GM12891 (cell line): ENCODE measurements at regions not wholly inside any gene's neighbourhood (a gene's known extent, or its start where the extent isn't known, plus 50 kb on each side); places are given as distances from the start of the nearest gene placed in this dataset.

Experiments used
- DNase-seq: peaks from one replicate; pipeline ENCODE4 v3.0.0; 2011; ENCODE audit warnings: low spot score; ENCODE audit not compliant: insufficient read length
- FAIRE-seq: peaks from 2 replicates; lab custom pipeline; 2011; peaks lifted over from hg19 to GRCh38; lab: Jason Lieb, UNC
- PAX5 ChIP-seq: IDR thresholded peaks from 2 replicates; pipeline ENCODE4 v1.6.1; 2011; ENCODE audit warnings: low read length, moderate library complexity, mild to moderate bottlenecking; ENCODE audit not compliant: insufficient read depth, severe bottlenecking
- POLR2A ChIP-seq: IDR thresholded peaks from 2 replicates; pipeline ENCODE4 v1.6.1; 2011; ENCODE audit warnings: low read depth, low read length, control low read depth
- POLR2AphosphoS5 ChIP-seq: IDR thresholded peaks from 2 replicates; pipeline ENCODE4 v1.6.1; 2011; ENCODE audit warnings: low read depth, low read length, control low read depth
- POU2F2 ChIP-seq: IDR thresholded peaks from 2 replicates; pipeline ENCODE4 v1.6.1; 2011; ENCODE audit warnings: low read depth, mild to moderate bottlenecking, control low read depth, low read length, moderate library complexity
- SPI1 ChIP-seq: IDR thresholded peaks from 2 replicates; pipeline ENCODE4 v1.6.1; 2011; ENCODE audit warnings: low read depth, low read length, control low read depth
- TAF1 ChIP-seq: IDR thresholded peaks from 2 replicates; pipeline ENCODE4 v1.6.1; 2011; ENCODE audit warnings: low read depth, low read length, control low read depth

- TF ChIP-seq POU2F2 (no peak), POLR2AphosphoS5 (no peak)
- DNase-seq (no peak), FAIRE-seq (no peak)
These were observed 166.0 kb downstream of the AHSP start for GRCh38 chr16:31693733-31694132.

- no peak for TF ChIP-seq SPI1
- TF ChIP-seq POLR2A: no peak
- no peak for TF ChIP-seq TAF1
- TF ChIP-seq POLR2AphosphoS5: no peak
- TF ChIP-seq POU2F2: no peak
- no peak for TF ChIP-seq PAX5
- FAIRE-seq (peak; percentile 61), DNase-seq (no peak)
These were observed 166.8 kb downstream of the AHSP start for GRCh38 chr16:31694461-31694860.

- DNase-seq (no peak), FAIRE-seq (no peak)
- TF ChIP-seq POU2F2: no peak
- TF ChIP-seq SPI1: peak; percentile 27
These were observed 168.0 kb downstream of the AHSP start for GRCh38 chr16:31695667-31696066.

GRCh38 chr16:31696968-31697743 is 169.5 kb downstream of the AHSP start:
- no peak for DNase-seq
- no peak for FAIRE-seq
- TF ChIP-seq SPI1: no peak
- TF ChIP-seq PAX5: no peak
- no peak for TF ChIP-seq POLR2AphosphoS5
- no peak for TF ChIP-seq POU2F2
- no peak for TF ChIP-seq TAF1
- TF ChIP-seq POLR2A: no peak

GRCh38 chr16:31697744-31698125 is 170.0 kb downstream of the AHSP start:
- FAIRE-seq (no peak), DNase-seq (no peak)
- TF ChIP-seq PAX5 (no peak), POLR2A (no peak), SPI1 (no peak), TAF1 (no peak), POU2F2 (no peak), POLR2AphosphoS5 (no peak)

- DNase-seq: no peak
- no peak for TF ChIP-seq POU2F2
- TF ChIP-seq SPI1: no peak
- TF ChIP-seq POLR2AphosphoS5: no peak
- no peak for TF ChIP-seq PAX5
- TF ChIP-seq POLR2A: no peak
- no peak for TF ChIP-seq TAF1
- no peak for FAIRE-seq
These were observed 171.2 kb downstream of the AHSP start for GRCh38 chr16:31698901-31699300.

- no peak for DNase-seq
- no peak for FAIRE-seq
- TF ChIP-seq TAF1 (no peak), POLR2A (no peak), POLR2AphosphoS5 (no peak), SPI1 (no peak), PAX5 (no peak), POU2F2 (no peak)
These were observed 171.9 kb downstream of the AHSP start for GRCh38 chr16:31699601-31700000.

GRCh38 chr16:31700200-31700529 is 172.5 kb downstream of the AHSP start:
- FAIRE-seq (peak; percentile 95), DNase-seq (peak; percentile 83)
- no peak for TF ChIP-seq SPI1
- no peak for TF ChIP-seq PAX5
- TF ChIP-seq POLR2AphosphoS5: no peak
- no peak for TF ChIP-seq TAF1
- no peak for TF ChIP-seq POLR2A
- TF ChIP-seq POU2F2: no peak

GRCh38 chr16:31700530-31701388 is 172.8 kb upstream of the ZNF267 start:
- FAIRE-seq (no peak), DNase-seq (peak; percentile 33)
- TF ChIP-seq POU2F2 (0 out of 2 replicates have a peak, but pooled peaks have one; percentile 39), POLR2A (peak; percentile 67), POLR2AphosphoS5 (peak; percentile 74; the same call in 1 of the 2 replicates), SPI1 (peak; percentile 57), PAX5 (no peak), TAF1 (peak; percentile 59; the same call in 1 of the 2 replicates)
